Loucy (cell line): ENCODE measurements at regions not wholly inside any gene's neighbourhood (a gene's known extent, or its start where the extent isn't known, plus 50 kb on each side); places are given as distances from the start of the nearest gene placed in this dataset.

ENCODE experiments used
- H2AFZ ChIP-seq: fragments of 200-600 bp; sonication (generic); 2 replicates; pipeline ENCODE4 v1.6.0; 2016; ENCODE audit warnings: antibody characterized with exemption, mild to moderate bottlenecking, low read length, moderate library complexity
- H3F3A ChIP-seq: fragments of 200-600 bp; 2 replicates; pipeline ENCODE4 v1.6.0; 2016; ENCODE audit warnings: antibody characterized with exemption, low read depth, mild to moderate bottlenecking
- H3K27me3 ChIP-seq: fragments of 200-600 bp; sonication (generic); 2 replicates; pipeline ENCODE4 v1.6.1; 2014; ENCODE audit warnings: low read length, mild to moderate bottlenecking; ENCODE audit not compliant: insufficient read depth, poor library complexity, severe bottlenecking
- H3K36me3 ChIP-seq: fragments of 200-600 bp; sonication (generic); 2 replicates; pipeline ENCODE4 v1.6.1; 2016; ENCODE audit warnings: low read length; ENCODE audit not compliant: insufficient read depth
- H3K4me1 ChIP-seq: fragments of 200-600 bp; sonication (generic); 2 replicates; pipeline ENCODE4 v1.5.1; 2014; ENCODE audit warnings: low read length, mild to moderate bottlenecking; ENCODE audit not compliant: insufficient read depth, poor library complexity, severe bottlenecking
- H3K4me2 ChIP-seq: fragments of 200-600 bp; sonication (generic); 2 replicates; pipeline ENCODE4 v1.6.0; 2014; ENCODE audit warnings: antibody characterized with exemption, low read length, low read depth, mild to moderate bottlenecking; ENCODE audit not compliant: poor library complexity, severe bottlenecking
- H3K4me3 ChIP-seq: fragments of 200-600 bp; sonication (generic); 2 replicates; pipeline ENCODE4 v1.5.1; 2014; ENCODE audit warnings: low read length, mild to moderate bottlenecking, mixed read lengths; ENCODE audit not compliant: poor library complexity, severe bottlenecking
- H3K79me2 ChIP-seq: fragments of 200-600 bp; sonication (generic); 2 replicates; pipeline ENCODE4 v1.6.1; 2014; ENCODE audit warnings: low read length; ENCODE audit not compliant: insufficient read depth
- H3K9ac ChIP-seq: fragments of 200-600 bp; sonication (generic); 2 replicates; pipeline ENCODE4 v1.6.0; 2014; ENCODE audit warnings: mild to moderate bottlenecking, low read depth, low read length, moderate library complexity; ENCODE audit not compliant: poor library complexity, severe bottlenecking
- H3K9me2 ChIP-seq: fragments of 200-600 bp; sonication (generic); replicated peaks from 2 replicates; pipeline ENCODE4 v1.6.1; 2016; ENCODE audit warnings: low read depth, low read length, mixed read lengths
- H3K9me3 ChIP-seq: fragments of 200-600 bp; sonication (generic); 2 replicates; pipeline ENCODE4 v1.6.1; 2014; ENCODE audit warnings: mild to moderate bottlenecking, antibody characterized with exemption, low read length, low read depth; ENCODE audit not compliant: insufficient read depth
- H4K20me1 ChIP-seq: fragments of 200-600 bp; sonication (generic); 2 replicates; pipeline ENCODE4 v1.6.0; 2014; ENCODE audit warnings: antibody characterized with exemption, low read length, mild to moderate bottlenecking; ENCODE audit not compliant: insufficient read depth, poor library complexity, severe bottlenecking
- CTCF ChIP-seq: fragments of 200-600 bp; sonication (generic); conservative IDR thresholded peaks from 2 replicates; pipeline ENCODE4 v1.5.1; 2014; ENCODE audit warnings: mild to moderate bottlenecking, antibody characterized with exemption, low read length
- EZH2phosphoT487 ChIP-seq: fragments of 200-600 bp; IDR thresholded peaks from 2 replicates; pipeline ENCODE4 v1.6.1; 2018; ENCODE audit warnings: antibody characterized with exemption, mild to moderate bottlenecking, moderate library complexity, borderline replicate concordance

GRCh38 chr10:10538326-10538725 lies 479.3 kb upstream of the CELF2 start:
- TF ChIP-seq EZH2phosphoT487 (no peak), CTCF (no peak)
- H4K20me1 ChIP-seq: no peaks in the 10 kb centered on the region
- no peak overlapping the region for H3K9ac ChIP-seq
- no peak overlapping the region for H3K4me3 ChIP-seq
- H3K27me3 ChIP-seq: no peaks in the 10 kb centered on the region
- no peaks in the 10 kb centered on the region for H3K36me3 ChIP-seq
- H3K9me2 ChIP-seq: no peaks in the 10 kb centered on the region
- H3K79me2 ChIP-seq: no peaks in the 10 kb centered on the region
- H3K9me3 ChIP-seq: no peaks in the 10 kb centered on the region
- no peak overlapping the region for H3K4me2 ChIP-seq
- no peaks in the 10 kb centered on the region for H3K4me1 ChIP-seq
- no peaks in the 10 kb centered on the region for H3F3A ChIP-seq
- H2AFZ ChIP-seq: no peak overlapping the region

GRCh38 chr10:10540398-10540797 lies 477.3 kb upstream of the CELF2 start:
- Histone ChIP-seq H3K4me1 (no peaks in the 10 kb centered on the region), H3K9me3 (no peaks in the 10 kb centered on the region), H3K9me2 (no peaks in the 10 kb centered on the region), H3K4me3 (no peak overlapping the region), H2AFZ (no peak overlapping the region), H3K4me2 (no peak overlapping the region), H3F3A (no peaks in the 10 kb centered on the region), H3K79me2 (no peaks in the 10 kb centered on the region), H3K9ac (no peak overlapping the region), H4K20me1 (no peaks in the 10 kb centered on the region), H3K36me3 (no peaks in the 10 kb centered on the region), H3K27me3 (no peaks in the 10 kb centered on the region)
- TF ChIP-seq EZH2phosphoT487 (no peak), CTCF (no peak)

GRCh38 chr10:10542477-10542876 lies 475.2 kb upstream of the CELF2 start:
- Histone ChIP-seq H4K20me1 (no peaks in the 10 kb centered on the region), H3K79me2 (no peaks in the 10 kb centered on the region), H3K36me3 (no peaks in the 10 kb centered on the region), H3F3A (no peaks in the 10 kb centered on the region), H3K9me2 (no peaks in the 10 kb centered on the region), H3K4me2 (no peak overlapping the region), H2AFZ (no peak overlapping the region), H3K4me1 (no peaks in the 10 kb centered on the region), H3K27me3 (no peaks in the 10 kb centered on the region), H3K9me3 (no peaks in the 10 kb centered on the region), H3K4me3 (no peak overlapping the region), H3K9ac (no peak overlapping the region)
- TF ChIP-seq EZH2phosphoT487 (no peak), CTCF (no peak)
